ENCODE measurements at regions not wholly inside any gene's neighbourhood (a gene's known extent, or its start where the extent isn't known, plus 50 kb on each side); places are given as distances from the start of the nearest gene placed in this dataset.
"Not testable (repeated sequence)": the region's sequence is repeated elsewhere in the genome, so short reads cannot be mapped to it uniquely, and the experiment has no call there.

GRCh38 chr2:219724628-219725027 is 97.2 kb downstream of the SLC4A3 start:
- in situ Hi-C loops (cut with HindIII; ENCODE audit: low sequenced_read_pairs): no loop called here

DNA sequence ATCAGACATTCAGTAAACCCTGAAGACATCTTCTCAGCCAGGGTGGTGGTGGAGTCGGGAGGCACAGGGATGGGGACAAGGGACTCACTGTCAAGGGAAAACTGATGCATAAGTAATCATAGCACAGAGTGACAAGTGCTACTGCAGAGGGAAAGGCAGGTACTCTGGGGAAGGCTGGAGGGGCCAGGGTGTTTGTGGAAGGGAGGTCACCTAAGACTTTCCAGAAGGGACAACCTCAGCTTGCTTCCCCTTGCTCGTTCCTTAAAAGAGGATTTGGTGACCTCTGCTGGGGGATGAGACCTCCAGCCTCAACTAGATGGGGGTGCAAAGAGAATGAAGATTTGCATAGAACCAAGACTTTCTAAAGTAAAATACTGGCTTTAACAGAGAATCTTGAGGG is 99.5 kb downstream of the SLC4A3 start:
- in situ Hi-C loops (cut with HindIII; ENCODE audit: low sequenced_read_pairs): no loop called here

DNA sequence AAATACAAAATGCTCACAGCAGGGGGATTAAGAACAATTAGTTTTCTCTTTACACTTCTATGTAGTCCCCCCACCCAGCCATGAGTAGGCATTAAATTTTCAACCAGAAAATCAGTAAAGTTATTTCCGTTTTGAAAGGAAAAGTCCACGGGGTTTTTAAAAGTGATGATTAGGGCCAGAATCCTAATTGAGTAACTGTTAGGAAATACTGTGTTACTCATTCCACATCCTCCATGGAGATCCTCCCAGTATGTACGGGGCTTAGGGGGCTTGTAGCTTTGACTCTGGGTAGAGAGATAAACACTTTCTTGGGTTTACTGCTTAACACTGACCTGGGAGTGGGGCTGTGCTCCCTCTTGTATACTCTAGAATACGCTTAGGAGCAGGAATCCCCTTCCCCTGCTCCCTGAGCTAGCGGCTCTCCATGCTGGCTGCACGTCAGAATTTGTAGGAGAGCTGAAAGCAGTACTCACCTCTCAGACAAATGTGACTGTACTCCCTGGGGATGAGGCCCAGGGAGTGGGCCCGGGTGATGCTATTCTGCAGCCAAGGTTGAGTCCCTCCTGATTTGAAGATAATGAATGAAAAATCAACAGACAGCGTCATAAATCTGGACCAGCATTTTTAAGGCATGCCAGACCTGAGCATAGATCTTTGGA is 100.5 kb downstream of the SLC4A3 start:
- in situ Hi-C loops (cut with HindIII; ENCODE audit: low sequenced_read_pairs): no loop called here

DNA sequence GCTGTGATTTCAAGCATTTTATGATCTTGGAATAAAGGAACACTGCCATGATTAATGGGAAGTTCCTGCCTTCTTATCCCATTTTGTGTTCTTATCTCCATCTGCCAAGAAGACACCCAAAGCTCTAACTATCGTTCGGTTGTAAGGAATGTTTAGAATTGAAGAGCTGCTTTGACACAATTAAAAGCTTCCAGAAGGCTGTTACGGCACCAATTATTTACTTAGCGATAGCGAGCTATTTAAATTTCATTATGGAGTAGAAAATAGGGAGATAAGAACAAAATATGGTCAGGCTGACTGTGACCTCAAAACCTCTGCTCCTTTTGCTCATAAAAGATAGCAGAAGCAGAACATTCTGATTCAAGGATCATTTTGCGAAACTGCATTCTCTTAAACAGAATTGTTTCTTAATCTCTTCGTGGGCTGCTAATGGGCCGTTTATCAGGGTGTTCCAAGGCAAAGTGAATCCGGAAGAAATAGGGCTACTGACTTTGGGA is 101.6 kb downstream of the SLC4A3 start:
- in situ Hi-C loops (cut with HindIII; ENCODE audit: low sequenced_read_pairs): no loop called here

DNA sequence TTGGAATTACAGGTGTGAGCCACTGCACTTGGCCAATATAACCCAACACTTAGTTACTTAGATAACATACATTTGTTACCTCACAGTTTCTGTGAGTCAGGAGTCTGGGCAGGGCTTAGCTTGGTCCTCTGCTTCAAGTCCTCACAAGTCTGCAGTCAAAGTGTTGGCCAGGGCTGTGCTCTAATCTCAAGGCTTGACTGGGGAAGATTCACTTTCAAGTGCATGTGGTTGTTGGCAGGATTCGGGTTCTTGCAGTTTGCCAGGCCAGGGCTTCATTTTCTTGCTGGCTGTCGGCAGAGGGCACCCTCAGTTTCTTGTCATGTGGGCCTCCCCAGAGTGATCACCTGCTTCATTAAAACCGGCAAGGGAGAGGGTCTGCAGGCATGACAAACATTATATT is 103.7 kb downstream of the SLC4A3 start:
- in situ Hi-C loops (cut with HindIII; ENCODE audit: low sequenced_read_pairs): no loop called here

DNA sequence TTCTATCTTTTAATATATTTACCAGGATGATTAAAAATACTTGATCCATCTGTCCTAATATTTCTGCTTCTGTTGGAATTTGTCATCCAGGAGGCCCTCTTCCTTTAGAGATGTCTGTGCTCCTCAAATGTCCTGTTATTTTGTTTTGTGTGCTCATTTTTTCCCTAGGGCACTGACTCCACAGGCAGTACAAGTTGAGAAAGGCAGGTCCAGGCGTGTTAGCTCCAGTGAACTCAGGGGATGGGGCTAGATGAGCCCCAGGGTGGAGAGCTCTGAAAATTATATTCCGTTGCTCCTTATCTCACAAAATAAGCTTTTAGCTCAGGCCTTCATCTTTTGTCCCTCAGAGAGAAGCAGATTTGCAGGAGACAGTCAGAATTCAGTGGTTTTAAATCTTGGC is 105.7 kb downstream of the SLC4A3 start:
- in situ Hi-C loops (cut with HindIII; ENCODE audit: low sequenced_read_pairs): no loop called here

DNA sequence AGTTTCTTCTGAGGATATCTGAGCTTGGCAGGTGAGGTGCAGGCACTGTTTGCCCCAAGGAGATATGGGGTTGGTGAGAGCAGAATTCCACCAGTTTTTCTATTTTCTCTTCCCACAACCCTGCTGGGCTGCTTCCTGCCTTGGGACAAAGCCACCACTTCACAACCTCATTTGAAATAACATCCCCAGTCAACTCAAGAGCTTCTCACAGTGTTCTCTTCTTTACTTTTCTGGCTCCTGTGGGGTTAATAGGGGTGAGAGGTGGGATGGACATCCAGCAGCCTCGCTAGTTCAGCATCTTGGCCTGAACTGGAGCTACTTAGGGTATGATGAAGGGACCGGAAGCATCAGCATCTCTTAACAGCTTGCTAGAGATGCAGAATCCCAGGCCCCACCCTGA is 106.3 kb downstream of the SLC4A3 start:
- in situ Hi-C loops (cut with HindIII; ENCODE audit: low sequenced_read_pairs): no loop called here

DNA sequence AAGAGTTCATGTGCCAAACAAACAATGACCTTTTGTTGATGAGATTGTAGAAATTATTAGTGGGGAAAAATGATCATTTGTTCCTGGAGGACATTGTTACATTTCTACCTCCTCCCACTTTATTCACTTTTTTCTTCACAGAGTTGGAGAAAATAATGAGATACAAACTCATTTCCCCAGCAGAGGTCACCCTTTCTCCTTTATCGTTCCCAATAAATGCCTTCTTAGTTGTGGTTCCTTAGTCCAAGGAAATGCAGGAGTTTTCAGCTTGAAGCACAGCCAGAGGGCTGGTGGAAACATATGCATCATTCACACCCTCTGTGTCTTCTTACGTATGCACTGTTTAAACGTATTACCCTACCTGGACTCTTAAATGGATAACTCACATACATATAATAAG is 108.8 kb downstream of the SLC4A3 start:
- in situ Hi-C loops (cut with HindIII; ENCODE audit: low sequenced_read_pairs): no loop called here

DNA sequence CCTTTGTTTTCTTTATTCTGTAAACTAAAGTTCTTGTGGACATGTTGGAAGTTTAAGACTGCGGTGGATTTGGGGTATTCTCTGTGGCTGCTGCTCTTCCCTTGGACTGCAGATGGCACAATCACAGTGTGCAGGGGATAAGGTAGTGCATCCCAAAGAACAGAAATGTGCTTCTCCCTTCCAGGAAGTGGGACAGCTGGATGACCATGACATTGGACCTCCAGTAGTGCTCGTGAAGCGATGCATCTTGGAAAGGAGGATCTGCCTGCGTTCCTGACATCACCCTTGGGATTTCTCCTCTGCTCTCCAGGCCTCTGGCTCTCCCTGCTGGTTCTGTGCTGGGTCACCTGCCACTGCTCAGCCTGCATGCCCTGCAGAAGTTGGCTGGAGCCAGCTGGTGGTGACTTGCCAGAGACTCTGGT is 109.9 kb downstream of the SLC4A3 start:
- in situ Hi-C loops (cut with HindIII; ENCODE audit: low sequenced_read_pairs): no loop called here

DNA sequence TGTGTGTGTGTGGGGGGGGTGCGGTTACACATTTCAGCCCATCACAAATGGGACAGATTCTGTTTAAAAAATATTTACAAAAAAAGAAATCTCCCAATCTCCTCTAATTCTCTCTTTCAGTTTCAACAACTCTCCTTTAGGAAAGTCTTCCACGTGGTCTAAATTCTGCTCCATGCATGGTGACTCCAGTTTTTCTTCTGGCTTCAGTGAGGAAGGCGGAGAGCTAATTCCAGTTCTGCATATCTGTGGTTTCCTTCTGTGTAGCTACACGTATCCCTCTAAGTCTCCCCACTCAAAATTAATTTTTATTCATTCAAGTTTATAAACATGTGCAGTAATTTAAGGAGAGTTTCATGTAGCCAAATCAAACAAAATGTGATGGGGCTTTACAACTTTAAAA is 111.6 kb downstream of the SLC4A3 start:
- in situ Hi-C loops (cut with HindIII; ENCODE audit: low sequenced_read_pairs): no loop called here

- in situ Hi-C loops (cut with HindIII; ENCODE audit: low sequenced_read_pairs): no loop called here
These were observed 112.5 kb downstream of the SLC4A3 start for GRCh38 chr2:219739866-219740440.

GRCh38 chr2:219743548-219743947 is 116.1 kb downstream of the SLC4A3 start:
- in situ Hi-C loops (cut with HindIII; ENCODE audit: low sequenced_read_pairs): no loop called here

DNA sequence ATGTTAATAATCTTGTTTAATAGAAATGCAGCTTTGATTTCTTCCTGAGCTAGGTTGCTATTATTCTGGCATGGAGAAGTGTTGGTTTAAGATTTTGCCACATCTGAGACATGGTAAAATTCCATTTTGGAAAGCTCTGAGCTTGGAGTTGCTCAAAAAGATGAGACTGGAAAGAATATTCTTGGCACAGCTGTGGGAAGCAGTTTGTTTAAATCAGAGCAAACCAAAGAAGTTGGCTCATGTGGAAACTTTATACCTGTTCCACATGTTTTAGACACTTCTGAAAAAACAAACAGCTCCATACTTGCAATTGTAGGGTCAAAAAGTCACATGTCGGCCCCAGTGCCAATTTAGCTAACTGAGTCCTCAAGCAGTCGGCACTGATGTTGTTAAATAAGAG is 116.6 kb downstream of the SLC4A3 start:
- in situ Hi-C loops (cut with HindIII; ENCODE audit: low sequenced_read_pairs): no loop called here

- in situ Hi-C loops (cut with HindIII; ENCODE audit: low sequenced_read_pairs): no loop called here
These were observed 117.2 kb downstream of the SLC4A3 start for GRCh38 chr2:219744600-219744999.

GRCh38 chr2:219747637-219748036 is 120.2 kb downstream of the SLC4A3 start:
- in situ Hi-C loops (cut with HindIII; ENCODE audit: low sequenced_read_pairs): no loop called here

DNA sequence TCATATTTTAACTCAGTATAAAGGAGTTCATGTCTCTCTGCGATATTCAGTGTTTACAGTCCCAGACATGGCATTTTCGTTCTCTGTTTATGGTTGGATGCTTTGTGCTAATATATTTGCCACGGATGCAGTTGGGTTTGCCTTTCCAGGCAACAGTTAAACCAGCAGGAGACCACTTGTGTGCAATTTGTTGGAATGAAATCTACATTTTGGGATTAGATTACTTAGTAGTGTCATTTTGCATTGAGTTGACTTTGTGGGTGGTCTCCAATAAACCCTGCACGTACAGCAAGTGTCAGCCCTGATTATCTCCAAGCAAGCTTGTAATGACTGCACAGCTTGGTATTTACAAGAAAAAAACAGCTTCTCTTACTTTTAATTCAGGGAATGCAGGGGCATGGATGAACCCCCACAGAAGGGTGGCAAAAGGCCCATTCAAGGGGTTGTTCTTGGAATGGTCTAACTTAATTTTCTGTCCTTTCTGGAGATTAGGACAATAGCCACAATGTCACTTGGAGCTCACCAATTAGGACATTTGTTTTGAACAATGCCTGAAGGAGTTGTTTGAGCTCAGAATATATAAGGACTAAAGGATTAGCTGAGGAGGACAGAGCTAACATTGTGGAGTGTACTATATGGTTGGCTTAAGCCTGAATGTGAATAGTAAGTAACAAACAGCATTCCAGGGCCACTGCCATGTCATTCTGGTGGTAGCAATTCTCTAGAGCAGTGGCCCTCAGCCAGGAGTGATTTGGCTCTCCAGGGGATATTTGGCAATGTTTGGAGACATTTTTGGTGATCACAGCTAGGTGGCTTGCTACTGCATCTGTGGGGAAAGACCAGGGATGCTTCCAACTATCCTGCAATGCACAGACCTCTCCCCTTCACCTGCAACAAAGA is 121.5 kb downstream of the SLC4A3 start:
- in situ Hi-C loops (cut with HindIII; ENCODE audit: low sequenced_read_pairs): no loop called here

DNA sequence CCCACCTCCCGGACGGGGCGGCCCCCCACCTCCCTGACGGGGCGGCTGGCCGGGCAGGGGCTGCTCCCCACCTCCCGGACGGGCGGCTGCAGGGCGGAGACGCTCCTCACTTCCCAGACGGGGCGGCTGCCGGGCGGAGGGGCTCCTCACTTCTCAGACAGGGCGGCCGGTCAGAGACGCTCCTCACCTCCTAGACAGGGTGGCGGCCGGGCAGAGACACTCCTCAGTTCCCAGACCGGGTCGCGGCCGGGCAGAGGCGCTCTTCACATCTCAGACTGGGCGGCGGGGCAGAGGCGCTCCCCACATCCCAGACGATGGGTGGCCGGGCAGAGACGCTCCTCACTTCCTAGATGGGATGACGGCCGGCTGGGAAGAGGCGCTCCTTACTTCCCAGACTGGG is 123.7 kb downstream of the SLC4A3 start:
- in situ Hi-C loops (cut with HindIII; ENCODE audit: low sequenced_read_pairs): not testable (repeated sequence)

DNA sequence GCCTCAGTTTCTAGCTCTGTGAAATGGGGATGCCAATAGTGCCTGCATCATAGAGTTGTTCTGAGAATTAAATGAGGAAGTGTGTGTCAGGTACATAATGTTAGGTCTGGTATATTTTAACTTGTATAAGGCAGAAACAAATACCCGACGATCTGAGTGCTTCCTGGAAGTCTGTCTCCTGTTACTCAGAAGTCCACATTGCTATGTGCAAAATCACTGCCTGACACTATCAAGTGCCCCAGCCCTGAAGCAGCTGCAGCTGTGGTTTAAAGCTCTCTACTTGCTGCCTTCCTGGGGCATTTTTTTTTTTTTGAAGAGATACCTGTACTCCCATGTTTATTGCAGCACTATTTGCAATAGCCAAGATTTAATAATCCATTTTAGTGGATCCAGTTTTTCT is 125.3 kb downstream of the SLC4A3 start:
- in situ Hi-C loops (cut with HindIII; ENCODE audit: low sequenced_read_pairs): no loop called here

GRCh38 chr2:219758907-219759680 is 131.7 kb downstream of the SLC4A3 start:
- in situ Hi-C loops (cut with HindIII; ENCODE audit: low sequenced_read_pairs): no loop called here

DNA sequence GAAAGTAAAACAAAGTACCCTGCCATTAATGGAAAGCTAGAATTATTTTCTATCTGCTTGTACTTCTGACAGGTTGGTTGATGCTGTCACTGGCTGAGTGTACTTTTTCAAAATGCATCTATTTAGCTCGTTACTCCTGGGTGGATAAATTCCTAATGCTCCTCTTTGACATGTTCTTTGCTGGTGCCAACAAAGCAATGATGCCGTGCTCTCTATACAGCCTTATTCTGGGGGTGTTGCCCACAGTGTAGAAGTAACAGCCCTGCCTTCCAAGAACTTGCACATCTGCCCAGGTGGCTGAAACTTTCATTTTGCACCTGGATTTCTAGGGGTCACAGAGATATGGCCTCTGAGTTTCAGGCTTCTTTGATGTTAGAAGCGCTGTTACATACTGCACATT is 132.4 kb downstream of the SLC4A3 start:
- in situ Hi-C loops (cut with HindIII; ENCODE audit: low sequenced_read_pairs): no loop called here

Data from DLD1 (cell line).